Activated naive CD8-positive, alpha-beta T cell treated with anti-CD3 and anti-CD28 coated beads, Interleukin-2, amount 50 U/mL, for 24 hours (primary cell): ENCODE measurements at regions not wholly inside any gene's neighbourhood (a gene's known extent, or its start where the extent isn't known, plus 50 kb on each side); places are given as distances from the start of the nearest gene placed in this dataset.
"Not testable (repeated sequence)": the region's sequence is repeated elsewhere in the genome, so short reads cannot be mapped to it uniquely, and the experiment has no call there.

Experiments
- ATAC-seq: fragments of 150-1000 bp; cut with Tn5 transposase; one replicate; pipeline ENCODE4 v1.10.0; 2021
- DNase-seq: peaks from one replicate; pipeline ENCODE4 v3.0.0; 2021
- H3K27ac Mint-ChIP-seq: one replicate; pipeline ENCODE4 v1.8.0; 2021; ENCODE audit warnings: mild to moderate bottlenecking, mixed read lengths
- H3K27me3 Mint-ChIP-seq: one replicate; pipeline ENCODE4 v1.8.0; 2021; ENCODE audit warnings: mixed read lengths
- H3K36me3 Mint-ChIP-seq: one replicate; pipeline ENCODE4 v1.8.0; 2021; ENCODE audit warnings: low read depth, mixed read lengths
- H3K4me1 Mint-ChIP-seq: one replicate; pipeline ENCODE4 v1.8.0; 2021; ENCODE audit warnings: mixed read lengths
- H3K4me3 Mint-ChIP-seq: one replicate; pipeline ENCODE4 v1.8.0; 2021; ENCODE audit warnings: mild to moderate bottlenecking, moderate library complexity, mixed read lengths
- H3K9me3 Mint-ChIP-seq: one replicate; pipeline ENCODE4 v1.8.0; 2021; ENCODE audit warnings: mixed read lengths

DNA sequence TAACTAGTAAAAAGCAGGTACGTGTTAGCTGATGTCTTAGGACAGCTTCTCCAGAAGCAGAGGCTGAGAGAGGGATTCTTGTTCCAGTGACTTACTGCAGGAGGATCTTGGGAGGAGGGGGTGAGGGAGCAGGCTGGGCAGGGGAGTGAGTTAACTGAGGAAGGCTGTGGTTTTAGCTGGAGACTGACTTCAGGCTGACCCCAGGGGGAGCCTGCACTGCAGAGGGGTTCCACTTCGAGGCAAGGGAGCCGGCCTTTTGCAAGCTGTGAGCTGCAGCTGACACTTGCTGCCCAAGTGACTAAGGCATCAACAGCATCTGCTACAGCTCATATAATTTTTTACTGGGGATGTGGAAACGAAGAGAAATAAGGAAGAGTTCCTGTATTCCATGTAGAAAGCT, 50.4 kb upstream of the SOD1 start:
- peaks cover 2% of the 10 kb centered on the region for H3K36me3 Mint-ChIP-seq
- H3K27ac Mint-ChIP-seq, result no peak overlapping the region
- DNase-seq (no peak), ATAC-seq (no peak)
- H3K27me3 Mint-ChIP-seq, result peaks cover 14% of the 10 kb centered on the region
- no peak overlapping the region for H3K4me3 Mint-ChIP-seq
- no peaks in the 10 kb centered on the region for H3K9me3 Mint-ChIP-seq
- peaks cover 16% of the 10 kb centered on the region for H3K4me1 Mint-ChIP-seq

DNA sequence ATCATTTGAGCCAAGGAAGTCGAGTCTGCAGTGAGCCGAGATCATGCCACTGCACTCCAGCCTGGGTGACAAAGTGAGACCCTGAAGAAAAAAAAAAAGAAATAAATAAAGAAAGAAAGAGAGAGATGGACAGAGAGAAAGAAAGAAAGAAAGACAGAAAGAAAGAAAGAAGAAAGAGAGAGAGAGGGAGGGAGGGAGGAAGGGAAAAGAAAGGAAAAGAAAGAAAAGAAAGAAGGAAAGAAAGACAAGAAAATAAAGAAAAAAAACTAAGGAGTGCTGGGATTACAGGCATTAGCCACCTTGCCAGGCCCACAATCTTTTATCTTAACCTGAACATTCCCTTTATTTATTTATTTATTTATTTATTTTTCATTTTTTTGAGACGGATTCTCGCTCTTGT, 51.7 kb upstream of the SOD1 start:
- Mint-ChIP-seq H3K9me3 (no peaks in the 10 kb centered on the region), H3K36me3 (peaks cover 2% of the 10 kb centered on the region), H3K27me3 (peaks cover 12% of the 10 kb centered on the region), H3K4me3 (no peak overlapping the region), H3K4me1 (peaks cover 12% of the 10 kb centered on the region), H3K27ac (no peak overlapping the region)
- no peak for DNase-seq
- ATAC-seq, result no peak

DNA sequence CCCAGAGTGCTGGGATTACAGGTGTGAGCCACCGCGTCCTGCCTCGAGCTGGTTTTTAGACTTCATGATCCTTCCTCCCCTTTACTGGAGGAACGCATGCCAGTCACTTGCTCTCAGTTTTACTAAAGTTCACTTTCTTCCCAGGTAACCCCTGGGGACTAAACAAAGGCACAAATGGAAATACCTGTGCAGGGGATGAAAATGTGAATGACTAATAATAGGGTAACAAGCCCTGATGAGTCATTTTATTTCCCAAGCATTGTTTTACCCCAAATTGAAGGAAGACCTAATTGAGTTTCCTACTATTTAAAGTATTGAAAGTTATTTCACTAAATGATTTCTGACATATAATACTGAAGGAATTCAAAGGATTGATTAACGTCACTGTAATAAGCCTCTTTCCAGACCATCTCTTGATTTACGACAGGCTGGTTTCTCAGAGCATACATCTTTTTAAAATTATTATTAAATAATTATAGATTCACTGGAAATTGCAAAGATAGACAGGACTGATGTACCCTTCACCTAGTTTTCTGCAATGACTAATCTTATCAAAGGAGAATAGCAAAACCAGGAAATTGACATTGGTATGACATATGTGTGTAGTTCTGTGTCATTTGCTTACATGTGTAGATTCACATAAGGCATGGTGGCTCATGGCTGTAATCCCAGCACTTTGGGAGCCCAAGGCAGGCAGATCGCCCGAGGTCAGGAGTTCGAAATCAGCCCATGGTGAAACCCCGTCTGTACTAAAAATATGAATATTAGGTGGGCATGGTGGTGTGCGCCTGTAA, 53.2 kb upstream of the SOD1 start:
- DNase-seq, result no peak
- Mint-ChIP-seq H3K27me3 (peaks cover 8% of the 10 kb centered on the region), H3K9me3 (no peaks in the 10 kb centered on the region), H3K27ac (no peak overlapping the region), H3K4me3 (no peak overlapping the region), H3K36me3 (no peaks in the 10 kb centered on the region), H3K4me1 (peaks cover 11% of the 10 kb centered on the region)
- ATAC-seq, result no peak

DNA sequence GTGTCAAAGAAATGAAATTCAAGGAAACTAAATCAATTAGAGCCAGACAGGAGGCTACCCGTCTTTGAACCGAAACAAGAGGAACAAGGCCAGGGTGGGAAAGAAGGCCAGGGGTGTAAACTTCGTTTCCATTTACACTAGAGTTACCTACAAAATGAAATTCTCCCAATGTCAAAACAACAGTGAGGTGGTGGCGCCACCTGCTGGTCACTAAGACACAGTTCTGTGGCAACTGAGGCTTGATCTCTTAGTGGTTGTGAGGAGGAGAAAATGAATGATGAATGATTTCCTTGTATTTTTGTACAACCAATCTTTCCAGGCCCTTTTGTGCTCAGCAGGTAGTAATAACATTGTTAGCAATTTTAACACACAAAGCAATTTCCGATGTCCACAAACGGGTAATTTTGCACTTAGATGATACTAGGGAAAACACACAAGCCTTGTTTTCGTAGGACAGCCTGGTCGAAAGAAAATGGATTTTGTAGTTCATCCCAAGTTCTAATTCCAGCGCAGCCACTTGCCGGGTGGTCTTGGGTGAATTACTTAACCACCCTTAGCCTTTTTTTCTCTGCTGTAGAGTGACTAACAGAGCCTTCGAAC, 54.8 kb upstream of the SOD1 start:
- peaks cover 11% of the 10 kb centered on the region for H3K4me1 Mint-ChIP-seq
- H3K9me3 Mint-ChIP-seq, result no peaks in the 10 kb centered on the region
- no peak overlapping the region for H3K4me3 Mint-ChIP-seq
- ATAC-seq, result peak; percentile 77
- H3K27ac Mint-ChIP-seq, result no peak overlapping the region
- H3K27me3 Mint-ChIP-seq, result peaks cover 6% of the 10 kb centered on the region
- DNase-seq, result peak; percentile 78
- no peaks in the 10 kb centered on the region for H3K36me3 Mint-ChIP-seq

DNA sequence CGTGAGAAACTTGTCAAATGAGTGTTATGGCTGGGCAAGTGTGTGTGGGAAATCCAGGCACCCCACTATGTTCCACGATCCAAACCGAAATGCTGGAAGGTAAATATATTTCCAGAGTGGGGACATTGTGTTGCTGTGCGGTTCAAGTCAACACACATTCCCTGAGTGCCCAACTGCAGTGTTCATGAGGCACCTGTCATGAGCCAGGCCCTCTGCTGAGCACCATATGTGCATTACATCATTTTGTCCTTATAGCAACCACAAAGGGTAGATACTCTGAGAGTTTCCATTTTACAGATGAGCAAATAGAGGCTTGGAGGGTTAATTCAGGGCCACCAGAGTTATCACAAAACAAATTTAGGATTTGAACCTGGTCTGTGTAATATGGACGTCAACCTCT, 59.9 kb upstream of the SOD1 start:
- no peak overlapping the region for H3K27ac Mint-ChIP-seq
- no peak overlapping the region for H3K4me3 Mint-ChIP-seq

DNA sequence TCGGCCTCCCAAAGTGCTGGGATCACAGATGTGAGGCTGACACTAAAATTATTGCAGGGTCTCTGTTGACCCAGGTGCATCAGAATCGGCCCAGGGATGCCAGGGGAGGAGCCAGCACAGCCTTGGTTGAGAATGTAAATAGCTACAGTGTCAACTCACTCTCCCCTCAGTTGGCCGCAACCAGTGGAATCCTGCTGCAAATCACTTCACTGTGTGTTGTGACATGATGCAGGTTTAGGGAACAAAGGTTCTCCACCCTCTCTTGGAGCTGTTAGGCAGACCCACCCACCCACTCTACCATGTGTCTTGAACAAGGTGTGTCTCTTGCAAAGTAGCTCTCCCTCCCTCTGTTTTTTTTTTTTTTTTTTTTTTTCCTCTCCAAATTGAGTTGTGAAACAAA, 60.5 kb upstream of the SOD1 start:
- no peak overlapping the region for H3K27ac Mint-ChIP-seq
- DNase-seq (no peak), ATAC-seq (no peak)
- no peaks in the 10 kb centered on the region for H3K36me3 Mint-ChIP-seq
- no peaks in the 10 kb centered on the region for H3K9me3 Mint-ChIP-seq
- H3K4me3 Mint-ChIP-seq, result no peak overlapping the region
- peaks cover 1% of the 10 kb centered on the region for H3K27me3 Mint-ChIP-seq
- no peaks in the 10 kb centered on the region for H3K4me1 Mint-ChIP-seq

More for the DNA sequence above, 59.9 kb upstream of the SOD1 start:
- no peak for DNase-seq
- H3K9me3 Mint-ChIP-seq, result no peaks in the 10 kb centered on the region
- H3K36me3 Mint-ChIP-seq, result no peaks in the 10 kb centered on the region
- ATAC-seq, result no peak
- peaks cover 2% of the 10 kb centered on the region for H3K4me1 Mint-ChIP-seq
- peaks cover 1% of the 10 kb centered on the region for H3K27me3 Mint-ChIP-seq

DNA sequence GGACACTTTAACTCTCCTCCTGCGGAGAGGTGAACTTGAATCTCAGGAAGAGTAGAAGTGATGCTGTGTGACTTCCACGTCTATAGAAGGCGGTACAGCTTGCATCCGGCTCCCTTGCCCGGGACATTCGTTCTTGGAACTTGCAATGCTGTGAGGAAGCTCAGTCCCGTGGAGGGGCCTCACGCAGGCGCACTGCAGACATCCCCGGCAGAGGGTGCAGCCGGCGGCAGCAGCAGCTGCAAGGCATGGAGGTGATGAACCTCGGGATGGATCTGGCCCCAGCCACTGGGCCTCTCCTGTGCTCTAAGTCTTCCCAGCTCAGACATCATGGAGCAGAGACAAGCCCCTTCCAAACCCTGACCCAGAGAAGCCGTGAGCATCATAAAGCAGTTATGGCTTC, 61.8 kb upstream of the SOD1 start:
- Mint-ChIP-seq H3K9me3 (no peaks in the 10 kb centered on the region), H3K36me3 (no peaks in the 10 kb centered on the region), H3K4me1 (no peaks in the 10 kb centered on the region), H3K27me3 (peaks cover 1% of the 10 kb centered on the region), H3K4me3 (no peak overlapping the region), H3K27ac (no peak overlapping the region)
- ATAC-seq (no peak), DNase-seq (no peak)

DNA sequence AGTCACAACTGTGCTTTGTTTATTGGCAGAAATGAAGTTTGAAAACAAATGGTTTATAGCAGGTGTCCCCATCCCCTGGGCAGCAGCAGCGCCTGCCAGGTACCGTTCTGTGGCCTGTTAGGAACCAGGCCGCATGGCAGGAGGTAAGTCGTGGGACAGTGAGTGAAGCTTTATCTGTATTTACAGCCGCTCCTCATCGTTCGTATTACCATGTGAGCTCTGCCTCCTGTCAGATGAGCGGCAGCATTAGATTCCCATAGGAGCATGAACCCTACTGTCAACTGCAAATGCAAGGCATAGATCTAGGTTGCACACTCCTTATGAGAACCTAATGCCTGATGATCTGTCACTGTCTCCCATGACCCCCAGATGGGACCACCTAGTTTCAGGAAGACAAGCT, 63.4 kb upstream of the SOD1 start:
- no peaks in the 10 kb centered on the region for H3K4me1 Mint-ChIP-seq
- ATAC-seq, result no peak
- H3K9me3 Mint-ChIP-seq, result no peaks in the 10 kb centered on the region
- DNase-seq, result no peak
- no peak overlapping the region for H3K27ac Mint-ChIP-seq
- H3K4me3 Mint-ChIP-seq, result no peak overlapping the region
- H3K36me3 Mint-ChIP-seq, result no peaks in the 10 kb centered on the region
- H3K27me3 Mint-ChIP-seq, result peaks cover 1% of the 10 kb centered on the region

DNA sequence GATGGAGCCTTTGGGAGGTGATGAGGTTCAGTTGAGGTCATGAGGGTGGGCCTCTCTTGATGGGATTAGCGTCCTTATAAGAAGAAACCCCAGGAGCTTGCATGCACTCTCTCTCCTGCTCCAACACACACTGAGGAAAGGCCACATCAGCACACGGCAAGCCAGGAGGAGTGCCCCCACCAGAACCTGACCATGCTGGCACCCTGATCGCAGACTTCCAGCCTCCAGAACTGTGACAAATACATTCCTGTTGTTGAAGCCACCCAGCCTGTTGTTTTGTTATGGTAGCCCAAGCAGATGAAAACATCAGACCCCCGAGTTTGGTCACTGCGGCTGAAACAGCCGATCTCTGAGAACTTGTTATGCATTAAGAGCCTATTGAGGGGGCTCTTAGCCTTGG, 64.8 kb upstream of the SOD1 start:
- Mint-ChIP-seq H3K27me3 (peaks cover 1% of the 10 kb centered on the region), H3K36me3 (no peaks in the 10 kb centered on the region), H3K4me1 (no peaks in the 10 kb centered on the region), H3K4me3 (no peak overlapping the region), H3K27ac (no peak overlapping the region), H3K9me3 (no peaks in the 10 kb centered on the region)
- no peak for ATAC-seq
- DNase-seq, result no peak

DNA sequence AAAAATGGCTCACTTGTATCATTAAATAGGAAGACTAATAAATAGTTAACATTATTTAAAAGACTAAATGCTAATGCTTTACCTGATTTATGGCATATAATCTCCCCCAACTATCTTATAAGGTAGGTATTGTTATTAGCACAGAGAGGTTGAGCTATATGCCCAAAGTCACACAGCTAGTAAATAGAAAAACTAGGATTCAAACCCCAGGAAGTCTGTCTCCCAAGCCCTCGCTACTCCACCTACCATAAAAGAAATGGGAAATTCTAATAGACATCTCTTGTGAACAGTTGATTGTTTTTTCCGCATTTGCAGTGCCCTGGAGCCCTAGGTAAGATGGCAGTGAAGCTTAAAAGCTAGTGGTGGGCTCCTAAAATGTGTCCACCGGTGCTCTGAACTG, 65.2 kb upstream of the SOD1 start:
- H3K36me3 Mint-ChIP-seq, result no peaks in the 10 kb centered on the region
- H3K4me1 Mint-ChIP-seq, result no peaks in the 10 kb centered on the region
- no peak for ATAC-seq
- H3K9me3 Mint-ChIP-seq, result no peaks in the 10 kb centered on the region
- H3K4me3 Mint-ChIP-seq, result no peak overlapping the region
- peaks cover 1% of the 10 kb centered on the region for H3K27me3 Mint-ChIP-seq
- no peak for DNase-seq
- H3K27ac Mint-ChIP-seq, result no peak overlapping the region

DNA sequence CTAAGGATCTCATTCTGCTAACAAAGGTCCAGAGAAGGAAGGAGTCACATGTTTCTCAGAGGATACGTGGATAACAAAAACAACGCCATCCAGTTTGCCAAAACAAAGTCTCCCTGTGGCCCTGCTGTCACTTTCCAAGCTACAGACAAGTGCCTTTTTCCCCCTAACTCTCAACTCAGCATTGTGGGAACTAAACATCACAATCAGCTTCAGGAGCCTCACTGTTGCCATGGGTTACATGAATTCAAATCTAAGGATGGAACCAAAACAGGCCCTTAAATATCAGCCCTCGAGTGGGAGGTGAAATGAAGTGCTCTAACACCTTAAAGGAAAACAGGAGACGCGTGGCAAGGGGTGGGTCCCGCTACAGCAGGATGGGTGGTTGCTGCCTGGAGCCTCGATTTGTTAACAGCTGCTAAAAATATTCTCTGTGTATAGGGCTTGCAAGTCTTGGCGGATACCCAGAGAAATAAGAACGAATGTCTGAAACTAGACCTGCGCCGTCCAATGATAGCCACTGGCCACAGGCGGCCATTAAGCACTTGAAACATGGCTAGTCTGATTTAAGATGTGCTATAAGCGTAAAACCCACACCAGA, 66.4 kb upstream of the SOD1 start:
- Mint-ChIP-seq H3K27me3 (peaks cover 1% of the 10 kb centered on the region), H3K9me3 (no peaks in the 10 kb centered on the region), H3K27ac (no peak overlapping the region), H3K4me1 (no peaks in the 10 kb centered on the region), H3K4me3 (no peak overlapping the region), H3K36me3 (no peaks in the 10 kb centered on the region)
- ATAC-seq (no peak), DNase-seq (no peak)

DNA sequence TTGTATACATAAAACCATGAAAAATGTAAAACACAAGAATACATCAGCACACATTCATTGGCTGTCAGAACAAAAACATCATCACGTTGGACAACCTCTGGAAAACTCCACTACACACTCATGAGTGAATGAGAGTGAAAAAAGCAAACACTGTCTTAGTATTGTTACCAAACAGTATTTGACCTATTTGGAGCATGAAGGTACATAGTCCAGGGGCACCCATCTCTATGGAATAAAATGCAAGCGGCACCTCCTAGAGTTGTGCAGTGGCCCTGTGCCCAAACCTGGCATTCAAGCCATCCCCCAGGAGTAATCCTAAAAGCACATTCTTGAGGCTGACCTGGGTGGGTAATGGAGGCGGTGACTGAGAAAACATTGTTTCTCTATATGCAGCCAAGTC, 67.0 kb upstream of the SOD1 start:
- no peak for DNase-seq
- H3K36me3 Mint-ChIP-seq, result no peaks in the 10 kb centered on the region

DNA sequence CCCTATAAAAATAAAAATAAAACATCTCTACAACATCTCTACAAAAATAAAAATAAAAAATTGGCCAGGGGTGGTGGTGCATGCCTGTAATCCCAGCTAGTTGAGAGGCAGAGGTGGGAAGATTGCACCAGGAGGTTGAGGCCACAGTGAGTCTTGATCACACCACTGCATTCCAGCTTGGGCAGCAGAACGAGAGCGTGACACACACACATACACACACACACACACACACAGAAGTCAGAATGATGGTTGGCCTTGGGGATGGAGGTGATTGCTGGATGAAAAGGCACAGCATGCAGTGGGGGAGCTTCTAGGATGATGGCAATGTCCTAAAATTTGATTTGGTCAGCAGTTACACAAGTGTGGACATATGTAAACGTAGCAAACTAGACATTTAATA, 69.7 kb upstream of the SOD1 start:
- no peak for ATAC-seq

More for the DNA sequence above, 67.0 kb upstream of the SOD1 start:
- peaks cover 1% of the 10 kb centered on the region for H3K27me3 Mint-ChIP-seq
- no peak overlapping the region for H3K27ac Mint-ChIP-seq
- H3K4me3 Mint-ChIP-seq, result no peak overlapping the region
- H3K9me3 Mint-ChIP-seq, result no peaks in the 10 kb centered on the region
- H3K4me1 Mint-ChIP-seq, result no peaks in the 10 kb centered on the region
- ATAC-seq, result no peak

DNA sequence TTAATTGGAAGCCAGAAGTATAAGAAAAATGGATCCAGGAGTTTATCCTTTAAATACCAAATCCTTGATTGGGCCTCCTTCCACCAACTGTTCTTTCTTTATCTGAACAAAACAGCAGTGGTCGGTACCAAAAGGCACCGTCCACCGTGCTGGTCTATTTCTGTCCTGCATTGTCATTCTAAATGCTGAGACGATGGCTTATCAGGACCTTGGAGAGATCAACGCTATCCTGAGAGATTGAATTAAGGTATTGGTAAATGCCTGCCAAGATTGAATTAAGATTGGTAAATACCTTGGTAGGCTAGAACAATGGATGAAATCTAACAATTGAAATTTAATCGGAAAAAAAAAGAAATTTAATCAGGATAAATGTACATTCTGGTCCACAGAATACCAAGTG, 73.4 kb upstream of the SOD1 start:
- Mint-ChIP-seq H3K27ac (no peak overlapping the region), H3K4me1 (no peaks in the 10 kb centered on the region), H3K27me3 (no peaks in the 10 kb centered on the region), H3K4me3 (no peak overlapping the region), H3K36me3 (no peaks in the 10 kb centered on the region), H3K9me3 (no peaks in the 10 kb centered on the region)
- no peak for ATAC-seq
- no peak for DNase-seq

More for the DNA sequence above, 69.7 kb upstream of the SOD1 start:
- no peaks in the 10 kb centered on the region for H3K4me1 Mint-ChIP-seq
- no peak overlapping the region for H3K4me3 Mint-ChIP-seq
- no peaks in the 10 kb centered on the region for H3K9me3 Mint-ChIP-seq
- no peaks in the 10 kb centered on the region for H3K36me3 Mint-ChIP-seq
- no peaks in the 10 kb centered on the region for H3K27me3 Mint-ChIP-seq
- no peak overlapping the region for H3K27ac Mint-ChIP-seq
- DNase-seq, result no peak

DNA sequence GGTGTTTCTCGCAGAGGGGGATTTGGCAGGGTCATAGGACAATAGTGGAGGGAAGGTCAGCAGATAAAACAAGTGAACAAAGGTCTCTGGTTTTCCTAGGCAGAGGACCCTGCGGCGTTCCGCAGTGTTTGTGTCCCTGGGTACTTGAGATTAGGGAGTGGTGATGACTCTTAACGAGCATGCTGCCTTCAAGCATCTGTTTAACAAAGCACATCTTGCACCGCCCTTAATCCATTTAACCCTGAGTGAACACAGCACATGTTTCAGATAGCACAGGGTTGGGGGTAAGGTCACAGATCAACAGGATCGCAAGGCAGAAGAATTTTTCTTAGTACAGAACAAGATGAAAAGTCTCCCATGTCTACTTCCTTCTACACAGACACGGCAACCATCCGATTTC, 75.6 kb upstream of the SOD1 start:
- H3K36me3 Mint-ChIP-seq, ATAC-seq, H3K27me3 Mint-ChIP-seq, H3K4me3 Mint-ChIP-seq, H3K4me1 Mint-ChIP-seq, DNase-seq, H3K27ac Mint-ChIP-seq, H3K9me3 Mint-ChIP-seq: not testable (repeated sequence)
